ENCODE measurements at regions not wholly inside any gene's neighbourhood (a gene's known extent, or its start where the extent isn't known, plus 50 kb on each side); places are given as distances from the start of the nearest gene placed in this dataset.

- Mint-ChIP-seq H3K4me3 (no peak overlapping the region), H3K36me3 (peaks cover 5% of the 10 kb centered on the region), H3K27me3 (no peaks in the 10 kb centered on the region), H3K27ac (no peak overlapping the region), H3K4me1 (ENCODE audit: low read depth in 2 of 2) (no peaks in the 10 kb centered on the region), H3K9me3 (peaks cover 28% of the 10 kb centered on the region)
- DNase-seq (ENCODE audit: low spot score) (no peak), ATAC-seq (no peak)
Measured at GRCh38 chr3:64895106-64895990, 207.5 kb upstream of the ADAMTS9 start.

- ATAC-seq, result no peak
- H3K36me3 Mint-ChIP-seq, result peaks cover 5% of the 10 kb centered on the region
Measured at GRCh38 chr3:64894006-64894405, 206.2 kb upstream of the ADAMTS9 start.

DNA sequence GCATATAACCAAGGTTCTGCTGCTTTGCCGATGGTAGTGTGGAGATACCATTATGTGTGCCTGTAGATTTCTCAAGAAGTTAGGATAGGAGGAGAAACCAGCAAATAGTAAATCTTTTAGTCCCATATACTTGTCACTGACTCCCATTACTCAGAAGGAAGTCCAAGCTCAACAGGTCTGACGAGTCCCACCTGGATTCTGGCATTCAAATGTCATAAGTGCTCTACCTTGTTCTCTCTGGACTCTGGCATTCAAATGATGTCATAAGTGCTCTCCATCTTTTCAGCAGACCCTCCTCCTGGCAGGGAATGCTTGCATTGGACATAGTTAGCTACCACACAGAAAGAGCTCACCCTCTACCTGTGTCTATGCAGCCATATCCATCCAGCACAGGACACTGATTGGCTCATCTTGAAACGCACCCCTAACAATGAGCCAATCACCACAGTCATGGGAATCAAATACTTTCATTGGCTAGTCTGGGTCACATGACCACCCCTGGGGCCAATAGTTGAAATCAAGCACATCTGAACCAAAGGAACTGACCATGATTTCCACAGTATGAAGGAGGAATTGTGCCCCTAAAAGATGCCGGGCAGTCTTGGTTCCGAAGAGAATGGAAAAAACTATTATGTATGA, 205.0 kb upstream of the ADAMTS9 start:
- Mint-ChIP-seq H3K4me1 (ENCODE audit: low read depth in 2 of 2) (no peaks in the 10 kb centered on the region), H3K27ac (no peak overlapping the region), H3K36me3 (peaks cover 5% of the 10 kb centered on the region), H3K4me3 (no peak overlapping the region), H3K9me3 (peaks cover 16% of the 10 kb centered on the region), H3K27me3 (no peaks in the 10 kb centered on the region)
- ATAC-seq, result no peak
- no peak for DNase-seq (ENCODE audit: low spot score)

More at GRCh38 chr3:64894006-64894405, 206.2 kb upstream of the ADAMTS9 start:
- H3K27me3 Mint-ChIP-seq, result no peaks in the 10 kb centered on the region
- H3K4me3 Mint-ChIP-seq, result no peak overlapping the region
- no peak overlapping the region for H3K27ac Mint-ChIP-seq
- H3K4me1 Mint-ChIP-seq (ENCODE audit: low read depth in 2 of 2), result no peaks in the 10 kb centered on the region
- DNase-seq (ENCODE audit: low spot score), result no peak
- H3K9me3 Mint-ChIP-seq, result peaks cover 26% of the 10 kb centered on the region

DNA sequence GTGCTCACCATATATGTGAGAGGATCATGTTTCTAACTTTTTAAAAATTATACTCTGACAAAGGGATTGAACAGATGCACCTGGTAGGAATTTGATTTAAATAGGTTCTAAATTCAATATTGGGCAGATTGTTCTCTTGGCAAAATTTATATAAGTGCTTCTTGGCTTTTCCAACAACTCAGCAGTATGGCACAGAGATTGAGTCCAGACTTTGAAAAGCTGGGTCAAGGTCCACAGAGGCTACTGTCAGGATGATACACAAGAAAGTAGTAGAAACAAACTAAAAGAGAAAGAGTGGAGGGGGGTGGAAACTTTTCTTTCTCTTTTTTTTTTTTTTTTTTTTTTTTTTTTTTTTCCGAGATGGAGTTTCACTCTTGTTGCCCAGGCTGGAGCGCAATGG, 203.2 kb upstream of the ADAMTS9 start:
- H3K27me3 Mint-ChIP-seq, result no peaks in the 10 kb centered on the region
- DNase-seq (ENCODE audit: low spot score) (no peak), ATAC-seq (no peak)
- peaks cover 5% of the 10 kb centered on the region for H3K36me3 Mint-ChIP-seq
- H3K9me3 Mint-ChIP-seq, result peaks cover 10% of the 10 kb centered on the region
- H3K27ac Mint-ChIP-seq, result no peak overlapping the region
- no peak overlapping the region for H3K4me3 Mint-ChIP-seq
- H3K4me1 Mint-ChIP-seq (ENCODE audit: low read depth in 2 of 2), result no peaks in the 10 kb centered on the region

DNA sequence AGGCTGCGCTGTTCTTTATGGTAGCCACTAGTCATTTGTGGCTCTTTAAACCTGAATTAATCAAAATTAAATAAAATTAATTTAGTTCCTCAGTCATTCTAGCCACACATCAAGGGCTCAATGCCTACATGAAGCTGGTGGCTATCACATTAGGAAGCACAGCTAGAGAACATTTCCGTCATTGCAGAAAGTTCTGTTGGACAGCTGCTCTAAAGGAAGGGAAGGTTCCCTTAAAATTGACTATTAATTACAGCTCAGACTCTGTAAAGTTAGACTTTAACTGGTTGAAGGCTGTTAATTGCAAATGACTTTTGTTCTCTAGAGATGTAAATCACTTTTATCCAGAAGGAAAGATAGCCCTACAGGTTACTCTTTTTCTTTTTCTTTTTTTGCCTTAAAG, 202.7 kb upstream of the ADAMTS9 start:
- DNase-seq (ENCODE audit: low spot score), result no peak
- H3K4me3 Mint-ChIP-seq, result no peak overlapping the region
- peaks cover 5% of the 10 kb centered on the region for H3K36me3 Mint-ChIP-seq
- H3K27ac Mint-ChIP-seq, result no peak overlapping the region
- no peaks in the 10 kb centered on the region for H3K27me3 Mint-ChIP-seq
- no peaks in the 10 kb centered on the region for H3K4me1 Mint-ChIP-seq (ENCODE audit: low read depth in 2 of 2)
- ATAC-seq, result no peak
- peaks cover 11% of the 10 kb centered on the region for H3K9me3 Mint-ChIP-seq

DNA sequence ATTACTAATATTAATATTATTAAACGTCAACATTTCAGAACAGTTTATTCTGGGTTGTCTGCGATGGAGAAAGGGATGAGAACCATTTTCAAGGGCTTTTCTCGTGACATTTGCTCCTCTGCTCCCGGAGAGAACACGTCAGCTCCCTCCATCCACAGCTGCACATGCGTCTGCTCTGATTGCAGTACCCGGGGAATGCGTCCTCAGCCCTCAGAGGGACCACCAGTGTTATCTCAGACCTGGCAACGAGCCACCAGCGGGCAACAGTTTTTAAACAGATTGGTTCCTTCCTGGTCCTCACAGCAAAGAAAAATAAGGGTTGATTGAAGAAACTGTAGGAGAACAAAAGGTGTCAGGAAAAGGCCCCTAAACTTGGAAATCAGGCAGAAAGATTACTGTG, 202.2 kb upstream of the ADAMTS9 start:
- no peaks in the 10 kb centered on the region for H3K27me3 Mint-ChIP-seq
- H3K4me3 Mint-ChIP-seq, result no peak overlapping the region
- DNase-seq (ENCODE audit: low spot score) (no peak), ATAC-seq (no peak)
- no peaks in the 10 kb centered on the region for H3K4me1 Mint-ChIP-seq (ENCODE audit: low read depth in 2 of 2)
- no peak overlapping the region for H3K27ac Mint-ChIP-seq
- H3K36me3 Mint-ChIP-seq, result peaks cover 5% of the 10 kb centered on the region
- peaks cover 11% of the 10 kb centered on the region for H3K9me3 Mint-ChIP-seq

DNA sequence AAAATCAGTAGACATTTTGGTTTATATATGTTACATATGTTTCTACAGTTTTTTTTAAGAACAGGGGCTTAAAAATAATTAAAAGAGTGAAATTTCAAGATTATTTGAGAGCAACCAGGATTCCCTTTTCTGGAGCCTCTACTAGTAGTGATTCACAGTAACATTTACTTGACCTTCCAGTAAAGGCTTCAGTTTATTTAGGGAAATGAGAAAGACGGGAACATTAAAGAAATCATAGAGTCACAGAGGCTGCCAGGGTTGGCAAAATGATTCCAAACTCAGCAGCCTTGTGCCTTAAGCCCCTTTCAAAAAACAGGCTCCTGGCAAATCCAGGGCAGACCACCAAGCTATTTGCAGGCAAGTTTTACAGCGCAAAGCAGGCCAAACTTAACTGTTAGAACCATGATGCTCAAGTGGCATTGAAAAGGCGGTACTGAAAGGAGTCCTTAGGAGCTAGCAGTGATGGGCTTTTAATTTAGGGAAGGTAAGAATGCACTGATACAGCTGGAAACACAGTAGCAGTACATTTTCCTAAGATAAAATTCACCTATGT, 201.1 kb upstream of the ADAMTS9 start:
- no peak overlapping the region for H3K4me3 Mint-ChIP-seq
- no peak overlapping the region for H3K27ac Mint-ChIP-seq
- no peaks in the 10 kb centered on the region for H3K4me1 Mint-ChIP-seq (ENCODE audit: low read depth in 2 of 2)
- H3K27me3 Mint-ChIP-seq, result no peaks in the 10 kb centered on the region
- H3K9me3 Mint-ChIP-seq, result peaks cover 14% of the 10 kb centered on the region
- H3K36me3 Mint-ChIP-seq, result peaks cover 5% of the 10 kb centered on the region
- no peak for DNase-seq (ENCODE audit: low spot score)
- no peak for ATAC-seq

DNA sequence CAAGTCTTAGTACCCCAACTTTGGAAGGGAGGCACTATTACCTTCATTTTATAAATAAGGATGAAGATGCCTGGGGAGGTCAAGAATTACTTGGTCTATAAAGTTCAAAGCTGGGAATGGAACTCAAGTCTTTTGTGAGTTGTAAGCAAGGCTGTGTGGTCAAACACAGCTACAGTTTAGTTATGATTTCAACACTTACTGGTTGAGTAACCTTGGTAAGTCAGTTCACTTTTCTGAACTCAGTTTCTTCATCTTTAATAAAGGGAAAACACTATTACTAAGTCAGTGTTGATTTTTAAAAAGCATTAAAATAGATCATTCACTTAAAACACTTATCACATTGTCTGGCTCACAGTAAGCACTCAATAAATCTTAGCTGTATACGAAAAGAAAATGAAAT, 200.4 kb upstream of the ADAMTS9 start:
- Mint-ChIP-seq H3K36me3 (peaks cover 5% of the 10 kb centered on the region), H3K27me3 (no peaks in the 10 kb centered on the region), H3K4me3 (no peak overlapping the region), H3K4me1 (ENCODE audit: low read depth in 2 of 2) (no peaks in the 10 kb centered on the region), H3K9me3 (peaks cover 11% of the 10 kb centered on the region), H3K27ac (no peak overlapping the region)
- no peak for DNase-seq (ENCODE audit: low spot score)
- no peak for ATAC-seq

- Mint-ChIP-seq H3K27me3 (no peaks in the 10 kb centered on the region), H3K9me3 (peaks cover 11% of the 10 kb centered on the region), H3K36me3 (no peaks in the 10 kb centered on the region), H3K27ac (no peak overlapping the region), H3K4me3 (no peak overlapping the region), H3K4me1 (ENCODE audit: low read depth in 2 of 2) (no peaks in the 10 kb centered on the region)
- DNase-seq (ENCODE audit: low spot score), result no peak
- no peak for ATAC-seq
Measured at GRCh38 chr3:64885055-64885454, 197.3 kb upstream of the ADAMTS9 start.

DNA sequence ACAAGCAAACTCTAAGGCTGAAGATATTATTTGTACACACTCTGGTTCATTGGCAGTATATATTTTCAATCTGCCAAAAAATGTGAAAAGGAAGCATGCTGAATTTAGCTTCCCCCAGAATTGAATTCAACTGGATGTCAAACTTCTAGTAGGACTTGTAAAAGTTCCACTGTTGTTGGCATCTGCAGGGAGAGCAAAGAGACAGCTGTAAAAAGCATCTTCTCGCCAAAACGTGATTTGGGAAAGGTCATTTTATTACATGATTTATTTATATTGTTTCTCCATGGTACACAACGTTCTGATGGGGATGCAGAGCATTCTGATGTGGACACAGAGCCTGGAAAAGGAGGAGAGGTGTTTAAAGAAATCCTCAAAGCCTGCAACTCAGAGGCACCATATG, 196.7 kb upstream of the ADAMTS9 start:
- ATAC-seq (no peak), DNase-seq (ENCODE audit: low spot score) (no peak)
- H3K4me1 Mint-ChIP-seq (ENCODE audit: low read depth in 2 of 2), result no peaks in the 10 kb centered on the region
- H3K27ac Mint-ChIP-seq, result no peak overlapping the region
- H3K27me3 Mint-ChIP-seq, result no peaks in the 10 kb centered on the region
- H3K4me3 Mint-ChIP-seq, result no peak overlapping the region
- H3K9me3 Mint-ChIP-seq, result peaks cover 11% of the 10 kb centered on the region
- H3K36me3 Mint-ChIP-seq, result no peaks in the 10 kb centered on the region

- H3K9me3 Mint-ChIP-seq, result peaks cover 8% of the 10 kb centered on the region
- no peaks in the 10 kb centered on the region for H3K36me3 Mint-ChIP-seq
- DNase-seq (ENCODE audit: low spot score) (no peak), ATAC-seq (no peak)
- no peaks in the 10 kb centered on the region for H3K4me1 Mint-ChIP-seq (ENCODE audit: low read depth in 2 of 2)
- H3K4me3 Mint-ChIP-seq, result no peak overlapping the region
- no peak overlapping the region for H3K27ac Mint-ChIP-seq
- H3K27me3 Mint-ChIP-seq, result no peaks in the 10 kb centered on the region
Measured at GRCh38 chr3:64880916-64881315, 193.1 kb upstream of the ADAMTS9 start.

GRCh38 chr3:64878362-64878761, 190.6 kb upstream of the ADAMTS9 start:
- Mint-ChIP-seq H3K27ac (no peak overlapping the region), H3K27me3 (no peaks in the 10 kb centered on the region), H3K4me1 (ENCODE audit: low read depth in 2 of 2) (no peaks in the 10 kb centered on the region), H3K9me3 (peaks cover 6% of the 10 kb centered on the region), H3K36me3 (no peaks in the 10 kb centered on the region), H3K4me3 (no peak overlapping the region)
- DNase-seq (ENCODE audit: low spot score), result no peak
- no peak for ATAC-seq

DNA sequence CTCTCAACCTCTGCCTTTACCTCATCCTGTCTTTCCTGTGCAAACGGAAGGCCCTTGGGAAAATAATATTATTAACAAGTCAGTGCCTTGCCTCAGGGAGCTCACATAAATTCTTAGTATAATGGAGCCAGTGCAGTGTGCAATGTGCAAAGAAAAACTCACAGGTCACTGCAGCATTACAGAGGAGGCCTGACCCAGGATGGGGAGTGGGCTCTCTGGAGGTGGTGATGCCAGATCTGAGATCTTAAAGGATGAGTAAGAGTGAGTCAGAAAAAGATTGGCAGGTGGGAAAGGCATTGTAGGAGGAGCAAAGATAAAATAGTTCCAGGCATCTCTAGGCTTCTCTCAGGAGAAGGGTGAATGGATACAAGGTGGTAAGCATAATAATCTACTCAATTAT, 185.6 kb upstream of the ADAMTS9 start:
- Mint-ChIP-seq H3K27ac (no peak overlapping the region), H3K9me3 (peaks cover 6% of the 10 kb centered on the region), H3K4me1 (ENCODE audit: low read depth in 2 of 2) (no peaks in the 10 kb centered on the region), H3K27me3 (no peaks in the 10 kb centered on the region), H3K4me3 (no peak overlapping the region), H3K36me3 (no peaks in the 10 kb centered on the region)
- DNase-seq (ENCODE audit: low spot score) (no peak), ATAC-seq (no peak)

GRCh38 chr3:64872345-64872744, 184.5 kb upstream of the ADAMTS9 start:
- no peak for ATAC-seq
- no peak overlapping the region for H3K4me3 Mint-ChIP-seq

More at GRCh38 chr3:64872345-64872744, 184.5 kb upstream of the ADAMTS9 start:
- no peaks in the 10 kb centered on the region for H3K27me3 Mint-ChIP-seq
- no peaks in the 10 kb centered on the region for H3K4me1 Mint-ChIP-seq (ENCODE audit: low read depth in 2 of 2)
- peaks cover 6% of the 10 kb centered on the region for H3K9me3 Mint-ChIP-seq
- H3K27ac Mint-ChIP-seq, result no peak overlapping the region
- DNase-seq (ENCODE audit: low spot score), result no peak
- no peaks in the 10 kb centered on the region for H3K36me3 Mint-ChIP-seq

Data from natural killer cell treated with Interleukin-12 subunit alpha and Interleukin-12 subunit beta and Interleukin-15 and Interleukin-18, amount 100 ng/mL, for 72 hours (primary cell).